Common myeloid progenitor, CD34-positive (primary cell): ENCODE measurements at regions not wholly inside any gene's neighbourhood (a gene's known extent, or its start where the extent isn't known, plus 50 kb on each side); places are given as distances from the start of the nearest gene placed in this dataset.
A peak's percentile ranks its signal among the peaks of the same experiment; 100 is the strongest.

Experiments used
- CTCF ChIA-PET: fragments of 350-600 bp; sonication (Branson Sonifier 250); formaldehyde crosslinking; loops from one replicate; lab custom pipeline; 2021; ENCODE audit warnings: antibody characterized with exemption; lab: Charles Lee
- POLR2A ChIA-PET: fragments of 350-600 bp; sonication (Branson Sonifier 250); formaldehyde crosslinking; loops from one replicate; lab custom pipeline; 2021; ENCODE audit warnings: antibody characterized with exemption; lab: Charles Lee
- DNase-seq, 3 donors: peaks; one replicate each; pipeline versions ENCODE4 v3.0.0 to v3.0.0-alpha.2; 2013
- H3K27ac ChIP-seq, 2 experiments: 1 replicate in 1 of 2; 2 replicates in 1 of 2; pipeline ENCODE4 v1.7.0; 2013; ENCODE audit warnings: inconsistent platforms in 2 of 2, low read length in 2 of 2, mild to moderate bottlenecking in 2 of 2, low read depth in 1 of 2, moderate library complexity in 1 of 2; ENCODE audit not compliant: severe bottlenecking in 2 of 2, insufficient read depth in 1 of 2, poor library complexity in 1 of 2
- H3K27me3 ChIP-seq, 5 experiments: replicated peaks in 2 of 5; 1 replicate in 3 of 5; 2 replicates in 2 of 5; pipeline versions ENCODE4 v1.6.1 to v1.7.0; 2013; ENCODE audit warnings: low read length in 4 of 5, mild to moderate bottlenecking in 2 of 5, moderate library complexity in 2 of 5, inconsistent platforms in 1 of 5; ENCODE audit not compliant: insufficient read depth in 5 of 5, control insufficient read depth in 4 of 5
- H3K36me3 ChIP-seq, 4 experiments: 1 replicate in 2 of 4; 2 replicates in 2 of 4; pipeline versions ENCODE4 v1.6.1 to v1.7.0; 2013; ENCODE audit warnings: low read length in 3 of 4, control low read depth in 1 of 4, mild to moderate bottlenecking in 1 of 4; ENCODE audit not compliant: control insufficient read depth in 4 of 4, insufficient read depth in 4 of 4
- H3K4me1 ChIP-seq, 4 experiments: 1 replicate in 3 of 4; 2 replicates in 1 of 4; pipeline versions ENCODE4 v1.6.1 to v1.7.1; 2013; ENCODE audit warnings: low read length in 3 of 4, mild to moderate bottlenecking in 3 of 4, control low read depth in 1 of 4, inconsistent platforms in 1 of 4, moderate library complexity in 1 of 4; ENCODE audit not compliant: control insufficient read depth in 4 of 4, insufficient read depth in 4 of 4; ENCODE audit errors: control extremely low read depth in 1 of 4
- H3K4me3 ChIP-seq, 7 experiments: 1 replicate in 4 of 7; 2 replicates in 3 of 7; pipeline versions ENCODE4 v1.5.1 to v1.7.0; 2013; ENCODE audit warnings: mild to moderate bottlenecking in 7 of 7, low read length in 6 of 7, moderate library complexity in 6 of 7, inconsistent platforms in 2 of 7, low read depth in 2 of 7, control low read depth in 1 of 7; ENCODE audit not compliant: insufficient read depth in 4 of 7, control insufficient read depth in 1 of 7; ENCODE audit errors: extremely low read depth in 1 of 7
- H3K9me3 ChIP-seq, 5 experiments: 1 replicate in 4 of 5; 2 replicates in 1 of 5; pipeline versions ENCODE4 v1.6.1 to v1.7.1; 2013; ENCODE audit warnings: low read length in 4 of 5, mild to moderate bottlenecking in 2 of 5, inconsistent platforms in 1 of 5, low read depth in 1 of 5, moderate library complexity in 1 of 5; ENCODE audit not compliant: control insufficient read depth in 4 of 5, insufficient read depth in 2 of 5; ENCODE audit errors: control extremely low read depth in 1 of 5
- WGBS: methylation state at CpG from one replicate; pipeline ENCODE4 v1.1.5; 2013; ENCODE audit not compliant: insufficient coverage; 5-methylcytosine and 5-hydroxymethylcytosine counted together

DNA sequence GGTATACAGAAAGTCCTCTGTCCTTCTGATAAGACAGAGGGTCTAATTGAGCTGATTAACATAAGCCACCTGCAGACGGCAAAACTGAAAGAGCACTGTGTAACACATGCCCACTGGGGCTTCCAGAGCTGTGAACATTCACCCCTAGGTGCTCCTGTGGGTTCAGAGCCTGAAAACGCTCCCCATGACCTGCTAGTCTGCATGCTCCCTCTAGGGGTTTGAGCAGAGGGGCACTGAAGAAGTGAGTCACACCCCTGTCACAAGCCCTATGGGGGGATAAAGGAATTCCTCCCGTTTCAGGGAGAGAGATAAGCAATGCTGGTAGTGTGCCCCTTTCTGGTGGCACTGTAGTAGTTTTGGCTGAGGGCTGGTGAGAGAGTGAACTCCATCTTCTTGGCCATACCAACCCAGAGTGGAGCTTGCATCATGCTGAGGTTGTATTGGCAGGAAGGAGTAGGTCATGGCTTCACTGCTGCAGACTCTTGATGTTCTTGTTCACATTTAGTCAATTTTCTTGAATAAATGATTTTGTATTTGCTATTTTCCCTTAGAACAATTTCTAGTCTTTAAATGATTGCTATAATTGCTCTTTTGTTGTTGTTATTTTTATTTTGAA lies 637.5 kb upstream of the MAN1A1 start:
- H3K4me3 ChIP-seq: no peak overlapping the region
- H3K27ac ChIP-seq: no peak overlapping the region
- no peaks in the 10 kb centered on the region for H3K27me3 ChIP-seq
- H3K9me3 ChIP-seq: no peaks in the 10 kb centered on the region
- H3K4me1 ChIP-seq: peaks cover 0 to 4% (median under 1%) of the 10 kb centered on the region in 4 experiments
- 95% methylated on average over 3 of the region's 3 CpGs for whole genome bisulfite sequencing
- DNase-seq: no peak
- POLR2A ChIA-PET: no interaction called here
- CTCF ChIA-PET: interaction anchor here (0.6 to 1.5 kb wide), 2 partner anchors 9 to 716 kb away, joined by 3 to 5 read pairs; no protein-coding TSS in a partner anchor
- H3K36me3 ChIP-seq: no peaks in the 10 kb centered on the region

DNA sequence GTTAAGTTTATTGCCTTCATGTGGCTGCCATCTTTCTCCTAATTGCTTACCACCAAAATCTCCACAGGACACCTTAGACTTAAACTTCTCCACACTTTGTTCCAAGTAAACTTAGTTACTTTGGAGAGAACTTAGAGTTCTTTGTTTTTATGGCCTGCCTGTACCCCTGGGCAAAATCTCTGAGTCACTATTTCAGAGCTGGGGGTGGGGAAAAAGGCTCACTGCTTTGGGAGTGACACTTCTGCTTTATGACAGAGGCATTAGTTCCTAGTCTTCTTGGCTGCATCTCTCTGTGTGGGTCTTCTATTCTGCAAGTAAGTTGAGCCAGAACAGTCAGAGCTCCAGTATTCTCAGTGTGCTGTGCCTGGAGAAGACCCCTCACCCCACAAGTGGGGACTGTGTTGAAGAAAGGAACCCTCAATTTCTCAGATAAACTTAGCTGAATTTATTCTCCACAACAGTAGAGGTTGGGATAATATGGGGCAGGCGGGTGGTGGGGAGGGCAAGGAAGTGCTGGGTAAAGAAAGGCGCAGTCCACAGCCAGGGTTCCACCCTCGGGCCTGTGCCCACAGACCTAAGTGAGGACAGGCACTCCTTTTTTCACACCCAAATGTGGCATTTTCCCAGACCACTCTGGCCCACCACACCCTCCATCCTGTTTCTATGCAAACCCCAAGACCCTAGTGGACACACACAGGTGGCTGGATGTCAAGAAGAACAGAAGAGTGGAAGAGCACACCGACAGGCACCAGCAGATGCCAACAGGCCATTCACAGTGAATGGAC lies 636.6 kb upstream of the MAN1A1 start:
- Histone ChIP-seq H3K4me1 (peaks cover 0 to 4% (median under 1%) of the 10 kb centered on the region in 4 experiments), H3K27me3 (no peaks in the 10 kb centered on the region), H3K4me3 (no peak overlapping the region), H3K36me3 (no peaks in the 10 kb centered on the region), H3K9me3 (no peaks in the 10 kb centered on the region), H3K27ac (no peak overlapping the region)
- WGBS: 92% methylated on average over 2 of the region's 4 CpGs
- CTCF ChIA-PET: interaction anchor here (0.6 kb wide), 2 partner anchors 68 to 715 kb away, joined by 3 read pairs; no protein-coding TSS in a partner anchor
- POLR2A ChIA-PET: no interaction called here
- peak; percentile 13 to 76 (median 70) for DNase-seq

DNA sequence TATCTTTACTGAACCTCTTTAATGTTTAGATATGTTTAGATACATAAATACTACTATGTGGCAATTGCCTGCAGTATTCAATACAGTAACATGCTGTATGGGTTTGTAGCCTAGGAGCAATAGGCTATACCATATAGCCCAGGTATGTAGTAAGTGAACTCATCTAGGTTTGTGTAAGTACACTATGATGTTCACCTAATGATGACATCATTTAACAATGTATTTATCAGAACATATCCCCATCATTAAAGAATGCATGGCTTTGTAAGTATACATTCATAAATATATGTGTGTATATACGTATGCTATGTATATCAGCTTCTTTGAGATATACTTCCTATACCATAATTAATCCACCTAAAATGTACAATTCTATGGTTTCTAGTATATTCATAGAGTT lies 631.2 kb upstream of the MAN1A1 start:
- Histone ChIP-seq H3K4me1 (peaks cover 0 to under 1% (median 0%) of the 10 kb centered on the region in 4 experiments), H3K4me3 (no peak overlapping the region), H3K9me3 (no peaks in the 10 kb centered on the region), H3K27ac (no peak overlapping the region), H3K36me3 (no peaks in the 10 kb centered on the region), H3K27me3 (no peaks in the 10 kb centered on the region)
- CTCF ChIA-PET: interaction anchor here (5.5 kb wide), 1 partner anchor 630 kb away, joined by 22 read pairs; no protein-coding TSS in a partner anchor
- WGBS: no CpG with 5 or more reads among the region's 1 CpG
- POLR2A ChIA-PET: no interaction called here
- DNase-seq: no peak

DNA sequence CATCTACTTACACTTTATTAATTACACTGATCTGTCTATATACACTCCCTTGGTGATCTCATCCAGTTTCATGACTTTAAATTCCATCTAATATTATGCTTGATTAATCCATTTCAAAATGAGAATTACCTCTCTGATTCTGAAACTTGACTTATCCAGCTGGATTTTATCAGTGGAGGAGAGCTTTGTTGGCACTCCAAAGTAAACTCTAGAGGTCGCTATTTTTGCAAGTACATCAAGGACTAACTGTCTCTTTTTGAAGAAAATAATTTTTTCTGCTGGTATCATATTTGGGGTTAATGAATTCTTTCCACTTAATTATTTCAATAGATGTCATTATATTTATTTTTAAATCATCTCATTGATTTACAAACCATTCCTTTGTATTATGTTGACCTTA lies 630.3 kb upstream of the MAN1A1 start:
- 67% methylated on average over 1 of the region's 1 CpG for WGBS
- POLR2A ChIA-PET: no interaction called here
- no peak overlapping the region for H3K4me3 ChIP-seq
- H3K36me3 ChIP-seq: no peaks in the 10 kb centered on the region
- peak in 2 of 3 donors; percentile 8 to 10 for DNase-seq
- no peak overlapping the region for H3K27ac ChIP-seq
- H3K27me3 ChIP-seq: no peaks in the 10 kb centered on the region
- CTCF ChIA-PET: interaction anchor here (1.4 to 5.5 kb wide), 5 partner anchors 237 to 830 kb away, joined by 3 to 22 read pairs (median 5); no protein-coding TSS in a partner anchor
- no peaks in the 10 kb centered on the region for H3K4me1 ChIP-seq
- H3K9me3 ChIP-seq: no peaks in the 10 kb centered on the region

- Histone ChIP-seq H3K27ac (no peak overlapping the region), H3K9me3 (no peaks in the 10 kb centered on the region), H3K4me1 (no peaks in the 10 kb centered on the region), H3K36me3 (no peaks in the 10 kb centered on the region), H3K27me3 (no peaks in the 10 kb centered on the region), H3K4me3 (no peak overlapping the region)
- POLR2A ChIA-PET: no interaction called here
- WGBS: no CpG with 5 or more reads among the region's 2 CpGs
- CTCF ChIA-PET: interaction anchor here (0.6 to 5.5 kb wide), 12 partner anchors 9 to 829 kb away, joined by 3 to 22 read pairs (median 4); no protein-coding TSS in a partner anchor
- DNase-seq: peak; percentile 49 to 66 (median 61)
Measured at GRCh38 chr6:119978274-119978889, 628.8 kb upstream of the MAN1A1 start.

DNA sequence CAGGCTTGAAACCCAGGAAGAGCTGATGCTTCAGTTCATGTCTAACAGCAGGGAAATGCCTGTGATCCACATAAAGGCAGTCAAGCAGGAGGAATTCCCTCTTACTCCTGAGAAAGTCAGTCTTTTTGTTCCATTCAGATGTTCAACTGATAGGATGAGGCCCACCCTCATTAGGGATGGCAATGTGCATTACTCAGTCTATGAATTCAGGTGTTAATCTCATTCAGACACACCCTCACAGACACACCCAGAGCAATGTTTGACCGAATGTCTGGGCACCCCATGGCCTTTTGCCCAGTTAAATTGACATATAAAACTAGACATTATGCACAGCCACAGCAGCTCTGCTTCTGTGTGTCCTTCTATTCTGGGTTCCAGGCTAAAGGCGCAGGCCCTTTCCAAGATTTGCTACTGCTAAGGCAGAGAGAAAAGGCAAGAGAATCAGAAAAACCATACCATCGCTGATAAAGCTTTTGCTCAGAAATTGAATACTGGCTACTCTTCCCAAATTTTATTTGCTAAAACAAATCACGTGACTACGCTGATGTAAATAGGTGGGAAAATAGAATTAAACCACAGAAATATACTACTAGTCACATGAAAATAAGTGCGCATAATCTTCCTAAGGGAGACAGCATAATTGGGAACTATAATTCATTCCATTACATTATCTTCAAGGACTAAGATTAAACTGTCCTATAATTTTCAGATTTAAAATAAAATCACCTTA lies 625.0 kb upstream of the MAN1A1 start:
- H3K27me3 ChIP-seq: no peaks in the 10 kb centered on the region
- 100% methylated on average over 2 of the region's 6 CpGs for WGBS

More for the DNA sequence above, 625.0 kb upstream of the MAN1A1 start:
- no peak overlapping the region for H3K4me3 ChIP-seq
- H3K36me3 ChIP-seq: no peaks in the 10 kb centered on the region
- ChIA-PET POLR2A (interaction anchor here (0.6 kb wide), 1 partner anchor 772 kb away, joined by 4 read pairs; no protein-coding TSS in a partner anchor), CTCF (no interaction called here)
- no peak for DNase-seq
- no peak overlapping the region for H3K27ac ChIP-seq
- H3K9me3 ChIP-seq: no peaks in the 10 kb centered on the region
- no peaks in the 10 kb centered on the region for H3K4me1 ChIP-seq
